ENCODE measurements at regions not wholly inside any gene's neighbourhood (a gene's known extent, or its start where the extent isn't known, plus 50 kb on each side); places are given as distances from the start of the nearest gene placed in this dataset.

DNA sequence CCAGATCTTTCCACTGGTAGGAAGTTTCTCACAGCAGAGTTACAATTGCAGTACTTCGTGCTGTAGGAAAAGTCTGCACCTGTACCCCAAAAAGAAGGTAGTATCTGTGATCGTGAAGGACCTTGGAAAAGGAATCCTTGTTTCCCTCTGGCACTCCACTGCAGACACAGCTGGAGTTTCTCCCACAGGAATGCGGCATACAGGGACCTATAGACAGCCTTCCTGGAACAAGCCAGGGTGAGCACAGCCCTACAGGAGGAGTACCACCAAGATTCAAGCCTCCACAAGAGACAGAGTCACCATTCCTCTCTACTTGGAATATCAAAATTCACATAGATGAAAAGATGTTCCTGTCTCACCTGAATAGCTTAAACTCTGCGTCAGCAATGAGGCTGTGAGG lies 372.4 kb downstream of the CMPK2 start:
- TF ChIP-seq, protein P1, sequence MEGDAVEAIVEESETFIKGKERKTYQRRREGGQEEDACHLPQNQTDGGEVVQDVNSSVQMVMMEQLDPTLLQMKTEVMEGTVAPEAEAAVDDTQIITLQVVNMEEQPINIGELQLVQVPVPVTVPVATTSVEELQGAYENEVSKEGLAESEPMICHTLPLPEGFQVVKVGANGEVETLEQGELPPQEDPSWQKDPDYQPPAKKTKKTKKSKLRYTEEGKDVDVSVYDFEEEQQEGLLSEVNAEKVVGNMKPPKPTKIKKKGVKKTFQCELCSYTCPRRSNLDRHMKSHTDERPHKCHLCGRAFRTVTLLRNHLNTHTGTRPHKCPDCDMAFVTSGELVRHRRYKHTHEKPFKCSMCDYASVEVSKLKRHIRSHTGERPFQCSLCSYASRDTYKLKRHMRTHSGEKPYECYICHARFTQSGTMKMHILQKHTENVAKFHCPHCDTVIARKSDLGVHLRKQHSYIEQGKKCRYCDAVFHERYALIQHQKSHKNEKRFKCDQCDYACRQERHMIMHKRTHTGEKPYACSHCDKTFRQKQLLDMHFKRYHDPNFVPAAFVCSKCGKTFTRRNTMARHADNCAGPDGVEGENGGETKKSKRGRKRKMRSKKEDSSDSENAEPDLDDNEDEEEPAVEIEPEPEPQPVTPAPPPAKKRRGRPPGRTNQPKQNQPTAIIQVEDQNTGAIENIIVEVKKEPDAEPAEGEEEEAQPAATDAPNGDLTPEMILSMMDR (IDR thresholded peaks at IDR 0.05): no peak
- no peak for TF ChIP-seq EZH2 (IDR thresholded peaks at IDR 0.05; ENCODE audit: borderline replicate concordance, insufficient read depth, low read depth, low read length, poor library complexity, severe bottlenecking)

All from B cell (primary cell).